ENCODE measurements at regions not wholly inside any gene's neighbourhood (a gene's known extent, or its start where the extent isn't known, plus 50 kb on each side); places are given as distances from the start of the nearest gene placed in this dataset.

GRCh38 chr12:24227551-24227950 is 278.1 kb upstream of the SOX5 start:
- Histone ChIP-seq H3K27ac (ENCODE audit: low read depth, low read length) (no peak overlapping the region), H3K4me1 (ENCODE audit: insufficient read depth, low read length) (no peaks in the 10 kb centered on the region), H3K4me3 (ENCODE audit: low read depth in 1 of 2, low read length in 2 of 2) (no peak overlapping the region), H3K36me3 (ENCODE audit: insufficient read depth, low read length) (no peaks in the 10 kb centered on the region), H3K9me3 (ENCODE audit: low read length) (no peaks in the 10 kb centered on the region), H3K27me3 (ENCODE audit: control insufficient read depth in 1 of 2, insufficient read depth in 2 of 2, low read length in 2 of 2) (no peaks in the 10 kb centered on the region), H3K9ac (ENCODE audit: low read length) (no peak overlapping the region)

DNA sequence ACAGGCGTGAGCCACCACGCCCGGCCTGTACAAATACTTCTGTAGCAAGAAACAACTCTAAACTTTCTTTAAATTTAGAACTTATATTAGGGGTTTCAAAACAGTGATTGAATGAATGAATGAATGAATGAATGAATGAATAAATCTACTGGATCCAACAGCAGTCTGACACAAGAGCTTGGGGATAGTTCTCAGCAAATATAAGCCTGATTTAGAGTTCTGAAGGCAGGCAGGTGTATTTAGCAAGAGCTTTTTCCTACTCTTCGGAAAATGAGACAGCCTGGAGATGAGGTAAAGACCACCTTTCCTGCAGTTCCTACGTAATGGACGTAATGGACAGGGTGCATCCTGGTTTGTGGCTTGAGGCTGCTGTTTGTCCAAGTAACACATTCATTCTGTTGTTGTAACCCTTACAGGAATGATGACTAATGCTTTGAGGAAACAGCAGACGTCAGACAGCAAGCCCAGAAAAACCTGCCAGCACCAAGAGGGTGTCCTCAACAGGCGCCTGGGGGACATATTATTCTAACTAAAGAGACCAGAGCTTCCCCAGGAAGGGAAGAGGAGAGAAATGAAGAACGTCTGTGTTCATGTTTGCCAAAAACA is 277.4 kb upstream of the SOX5 start:
- no peak overlapping the region for H3K4me3 ChIP-seq (ENCODE audit: low read depth in 1 of 2, low read length in 2 of 2)
- no peaks in the 10 kb centered on the region for H3K9me3 ChIP-seq (ENCODE audit: low read length)
- H3K36me3 ChIP-seq (ENCODE audit: insufficient read depth, low read length): no peaks in the 10 kb centered on the region
- H3K4me1 ChIP-seq (ENCODE audit: insufficient read depth, low read length): no peaks in the 10 kb centered on the region
- no peak overlapping the region for H3K9ac ChIP-seq (ENCODE audit: low read length)
- no peak overlapping the region for H3K27ac ChIP-seq (ENCODE audit: low read depth, low read length)
- H3K27me3 ChIP-seq (ENCODE audit: control insufficient read depth in 1 of 2, insufficient read depth in 2 of 2, low read length in 2 of 2): no peaks in the 10 kb centered on the region

DNA sequence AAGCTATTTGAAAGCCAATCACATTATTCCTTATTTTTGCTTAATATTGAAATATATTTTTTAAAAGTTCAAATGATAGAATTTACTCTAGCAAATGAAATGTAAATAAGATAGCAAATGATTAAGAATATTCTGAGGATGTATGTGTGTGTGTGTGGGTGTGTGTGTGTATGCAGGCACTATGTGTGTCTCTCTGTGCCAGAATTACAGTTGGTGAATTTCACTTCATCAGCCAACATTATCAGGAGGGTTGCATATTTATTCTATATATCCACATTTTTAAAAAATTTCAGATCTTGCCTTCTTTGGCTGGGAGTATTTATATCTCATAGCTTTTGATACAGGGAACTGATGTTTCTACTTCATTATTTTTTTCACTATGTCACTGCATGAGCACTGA is 274.9 kb upstream of the SOX5 start:
- Histone ChIP-seq H3K27me3 (ENCODE audit: control insufficient read depth in 1 of 2, insufficient read depth in 2 of 2, low read length in 2 of 2) (no peaks in the 10 kb centered on the region), H3K9ac (ENCODE audit: low read length) (no peak overlapping the region), H3K4me3 (ENCODE audit: low read depth in 1 of 2, low read length in 2 of 2) (no peak overlapping the region), H3K4me1 (ENCODE audit: insufficient read depth, low read length) (no peaks in the 10 kb centered on the region), H3K27ac (ENCODE audit: low read depth, low read length) (no peak overlapping the region), H3K9me3 (ENCODE audit: low read length) (no peaks in the 10 kb centered on the region), H3K36me3 (ENCODE audit: insufficient read depth, low read length) (no peaks in the 10 kb centered on the region)

DNA sequence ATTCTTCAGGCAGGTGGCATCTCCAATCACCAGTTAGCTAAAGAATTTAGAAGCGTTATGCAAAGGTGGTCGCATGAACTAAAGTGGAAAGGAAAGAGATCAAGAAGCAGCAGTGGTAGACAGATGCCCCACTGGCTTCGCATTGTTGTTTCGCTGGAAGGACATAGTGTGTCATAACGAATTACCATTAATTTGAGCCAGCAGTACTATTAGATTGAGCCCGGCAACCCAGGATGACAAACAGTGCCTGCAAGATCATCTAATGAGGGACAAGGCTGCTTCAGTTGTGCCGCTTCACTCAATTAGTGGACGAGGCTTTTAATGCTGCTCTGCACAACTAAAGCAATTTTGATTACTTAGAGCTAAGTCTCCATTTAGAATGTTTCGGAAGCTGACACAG is 274.5 kb upstream of the SOX5 start:
- H3K27ac ChIP-seq (ENCODE audit: low read depth, low read length): no peak overlapping the region
- H3K27me3 ChIP-seq (ENCODE audit: control insufficient read depth in 1 of 2, insufficient read depth in 2 of 2, low read length in 2 of 2): no peaks in the 10 kb centered on the region
- H3K4me1 ChIP-seq (ENCODE audit: insufficient read depth, low read length): no peaks in the 10 kb centered on the region
- H3K9me3 ChIP-seq (ENCODE audit: low read length): no peaks in the 10 kb centered on the region
- H3K4me3 ChIP-seq (ENCODE audit: low read depth in 1 of 2, low read length in 2 of 2): no peak overlapping the region
- no peaks in the 10 kb centered on the region for H3K36me3 ChIP-seq (ENCODE audit: insufficient read depth, low read length)
- no peak overlapping the region for H3K9ac ChIP-seq (ENCODE audit: low read length)

- Histone ChIP-seq H3K27me3 (ENCODE audit: control insufficient read depth in 1 of 2, insufficient read depth in 2 of 2, low read length in 2 of 2) (no peaks in the 10 kb centered on the region), H3K4me3 (ENCODE audit: low read depth in 1 of 2, low read length in 2 of 2) (no peak overlapping the region), H3K27ac (ENCODE audit: low read depth, low read length) (no peak overlapping the region), H3K9ac (ENCODE audit: low read length) (no peak overlapping the region), H3K4me1 (ENCODE audit: insufficient read depth, low read length) (no peaks in the 10 kb centered on the region), H3K36me3 (ENCODE audit: insufficient read depth, low read length) (no peaks in the 10 kb centered on the region), H3K9me3 (ENCODE audit: low read length) (no peaks in the 10 kb centered on the region)
Measured at GRCh38 chr12:24222968-24223367, 273.5 kb upstream of the SOX5 start.

DNA sequence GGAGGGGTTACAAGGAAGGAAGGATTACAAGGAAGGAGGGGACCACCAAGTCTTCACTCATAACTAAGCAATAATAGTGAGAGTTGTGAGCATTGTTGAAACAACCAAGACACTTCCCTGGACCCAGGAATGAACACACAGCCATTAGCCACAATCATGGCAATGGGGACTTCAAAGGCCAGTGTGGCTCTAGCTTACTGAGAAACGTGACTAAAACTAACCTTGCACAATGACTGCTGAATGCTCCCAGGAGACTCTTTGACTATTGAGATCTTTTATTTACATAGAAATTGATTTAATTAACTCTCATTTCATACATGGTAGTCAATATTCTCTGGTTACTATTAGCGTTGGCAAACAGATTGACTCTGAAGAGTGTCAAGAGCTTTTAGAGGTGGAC is 263.0 kb upstream of the SOX5 start:
- Histone ChIP-seq H3K27ac (ENCODE audit: low read depth, low read length) (no peak overlapping the region), H3K4me3 (ENCODE audit: low read depth in 1 of 2, low read length in 2 of 2) (no peak overlapping the region), H3K27me3 (ENCODE audit: control insufficient read depth in 1 of 2, insufficient read depth in 2 of 2, low read length in 2 of 2) (no peaks in the 10 kb centered on the region), H3K9me3 (ENCODE audit: low read length) (no peaks in the 10 kb centered on the region), H3K4me1 (ENCODE audit: insufficient read depth, low read length) (no peaks in the 10 kb centered on the region), H3K36me3 (ENCODE audit: insufficient read depth, low read length) (no peaks in the 10 kb centered on the region), H3K9ac (ENCODE audit: low read length) (no peak overlapping the region)

GRCh38 chr12:24206621-24207020 is 257.2 kb upstream of the SOX5 start:
- Histone ChIP-seq H3K9me3 (ENCODE audit: low read length) (no peaks in the 10 kb centered on the region), H3K27ac (ENCODE audit: low read depth, low read length) (no peak overlapping the region), H3K4me3 (ENCODE audit: low read depth in 1 of 2, low read length in 2 of 2) (no peak overlapping the region), H3K4me1 (ENCODE audit: insufficient read depth, low read length) (no peaks in the 10 kb centered on the region), H3K36me3 (ENCODE audit: insufficient read depth, low read length) (no peaks in the 10 kb centered on the region), H3K9ac (ENCODE audit: low read length) (no peak overlapping the region), H3K27me3 (ENCODE audit: control insufficient read depth in 1 of 2, insufficient read depth in 2 of 2, low read length in 2 of 2) (no peaks in the 10 kb centered on the region)

DNA sequence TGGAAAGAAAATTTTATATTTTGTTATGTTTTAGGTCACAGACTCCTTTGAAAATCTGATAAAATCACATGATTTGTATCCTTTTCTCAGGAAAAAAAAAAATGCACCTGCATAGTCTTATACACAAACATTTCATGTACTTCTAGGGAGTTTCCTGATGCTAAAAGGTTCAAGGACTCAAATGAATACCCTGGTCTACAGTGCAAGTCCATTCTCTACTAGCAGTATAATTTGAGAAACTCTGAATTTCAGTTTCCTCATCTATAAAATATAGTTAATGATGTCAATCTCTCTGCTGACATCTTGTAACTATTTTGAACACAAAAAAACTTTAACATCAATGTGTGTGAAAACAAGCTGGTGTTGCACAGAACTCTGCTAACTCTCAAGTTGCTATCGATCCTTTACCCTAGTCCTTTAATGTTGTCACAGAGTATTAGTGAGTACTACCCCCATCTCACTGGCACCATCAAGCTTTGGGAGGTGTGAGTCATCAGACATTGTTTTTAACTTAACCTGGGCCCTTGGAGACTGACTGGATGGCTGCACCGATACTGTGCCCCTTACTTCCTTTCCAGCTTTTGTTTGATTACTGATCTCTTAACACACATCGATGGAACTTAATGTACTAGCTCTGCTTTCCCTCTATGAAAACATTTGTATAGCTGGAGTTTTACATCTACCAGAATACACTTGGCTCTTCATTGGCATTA is 251.9 kb upstream of the SOX5 start:
- no peaks in the 10 kb centered on the region for H3K9me3 ChIP-seq (ENCODE audit: low read length)
- no peak overlapping the region for H3K9ac ChIP-seq (ENCODE audit: low read length)
- H3K27me3 ChIP-seq (ENCODE audit: control insufficient read depth in 1 of 2, insufficient read depth in 2 of 2, low read length in 2 of 2): no peaks in the 10 kb centered on the region
- H3K36me3 ChIP-seq (ENCODE audit: insufficient read depth, low read length): no peaks in the 10 kb centered on the region
- peaks cover 4% of the 10 kb centered on the region for H3K4me1 ChIP-seq (ENCODE audit: insufficient read depth, low read length)
- H3K4me3 ChIP-seq (ENCODE audit: low read depth in 1 of 2, low read length in 2 of 2): no peak overlapping the region
- H3K27ac ChIP-seq (ENCODE audit: low read depth, low read length): no peak overlapping the region

GRCh38 chr12:24200010-24200409 is 250.5 kb upstream of the SOX5 start:
- H3K9ac ChIP-seq (ENCODE audit: low read length): no peak overlapping the region
- no peak overlapping the region for H3K27ac ChIP-seq (ENCODE audit: low read depth, low read length)
- peaks cover 4% of the 10 kb centered on the region for H3K4me1 ChIP-seq (ENCODE audit: insufficient read depth, low read length)
- no peak overlapping the region for H3K4me3 ChIP-seq (ENCODE audit: low read depth in 1 of 2, low read length in 2 of 2)
- H3K27me3 ChIP-seq (ENCODE audit: control insufficient read depth in 1 of 2, insufficient read depth in 2 of 2, low read length in 2 of 2): no peaks in the 10 kb centered on the region
- H3K9me3 ChIP-seq (ENCODE audit: low read length): no peaks in the 10 kb centered on the region
- no peaks in the 10 kb centered on the region for H3K36me3 ChIP-seq (ENCODE audit: insufficient read depth, low read length)

DNA sequence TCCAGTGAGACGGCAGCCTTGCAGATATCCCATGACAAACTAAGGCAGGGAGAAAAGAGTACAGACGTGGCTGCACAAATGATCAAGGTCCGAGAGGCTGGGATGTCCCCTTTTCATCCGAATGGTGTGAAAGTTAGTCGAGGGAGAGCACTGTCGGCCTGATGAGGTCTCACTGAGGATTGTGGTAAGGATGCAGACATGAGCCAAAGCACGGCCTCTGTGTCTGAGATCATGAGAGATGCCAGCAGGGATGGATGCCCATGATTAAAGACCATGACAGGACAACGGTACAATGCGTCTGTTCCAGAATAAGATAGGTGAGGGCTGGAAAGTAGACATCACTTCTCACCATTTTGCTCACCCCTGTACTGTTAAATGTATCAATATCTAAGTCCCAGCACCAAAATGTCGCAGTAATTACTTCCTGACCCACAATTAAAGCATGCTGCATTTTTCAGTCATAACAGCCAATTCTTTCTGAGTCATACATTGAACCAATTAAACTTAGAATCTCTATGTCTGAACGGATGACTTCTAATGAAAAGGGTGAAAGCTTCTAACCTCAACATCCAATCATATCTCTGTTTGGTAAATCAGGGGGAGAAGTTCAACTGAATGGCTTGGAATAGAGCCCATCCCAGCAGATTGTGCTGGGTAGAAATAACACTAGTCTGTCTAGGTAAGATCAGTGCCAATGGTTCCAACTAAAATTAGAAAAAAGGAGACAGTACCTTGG is 249.6 kb upstream of the SOX5 start:
- no peak overlapping the region for H3K27ac ChIP-seq (ENCODE audit: low read depth, low read length)
- no peaks in the 10 kb centered on the region for H3K9me3 ChIP-seq (ENCODE audit: low read length)
- peaks cover 4% of the 10 kb centered on the region for H3K4me1 ChIP-seq (ENCODE audit: insufficient read depth, low read length)
- no peaks in the 10 kb centered on the region for H3K27me3 ChIP-seq (ENCODE audit: control insufficient read depth in 1 of 2, insufficient read depth in 2 of 2, low read length in 2 of 2)
- H3K4me3 ChIP-seq (ENCODE audit: low read depth in 1 of 2, low read length in 2 of 2): no peak overlapping the region
- no peak overlapping the region for H3K9ac ChIP-seq (ENCODE audit: low read length)
- no peaks in the 10 kb centered on the region for H3K36me3 ChIP-seq (ENCODE audit: insufficient read depth, low read length)

- Histone ChIP-seq H3K4me1 (ENCODE audit: insufficient read depth, low read length) (peaks cover 4% of the 10 kb centered on the region), H3K9me3 (ENCODE audit: low read length) (no peaks in the 10 kb centered on the region), H3K36me3 (ENCODE audit: insufficient read depth, low read length) (no peaks in the 10 kb centered on the region), H3K27ac (ENCODE audit: low read depth, low read length) (no peak overlapping the region), H3K4me3 (ENCODE audit: low read depth in 1 of 2, low read length in 2 of 2) (no peak overlapping the region), H3K27me3 (ENCODE audit: control insufficient read depth in 1 of 2, insufficient read depth in 2 of 2, low read length in 2 of 2) (no peaks in the 10 kb centered on the region), H3K9ac (ENCODE audit: low read length) (no peak overlapping the region)
Measured at GRCh38 chr12:24198070-24198469, 248.6 kb upstream of the SOX5 start.
